ENCODE measurements at regions not wholly inside any gene's neighbourhood (a gene's known extent, or its start where the extent isn't known, plus 50 kb on each side); places are given as distances from the start of the nearest gene placed in this dataset.

- TF ChIP-seq CTCF (IDR thresholded peaks at IDR 0.05) (no peak), POLR2AphosphoS5 (IDR thresholded peaks at IDR 0.05) (no peak), EP300 (IDR thresholded peaks at IDR 0.05) (no peak)
These were observed 186.8 kb upstream of the C1orf174 start for GRCh38 chr1:4086921-4087320.
